ENCODE measurements at regions not wholly inside any gene's neighbourhood (a gene's known extent, or its start where the extent isn't known, plus 50 kb on each side); places are given as distances from the start of the nearest gene placed in this dataset.
"Not testable (repeated sequence)": the region's sequence is repeated elsewhere in the genome, so short reads cannot be mapped to it uniquely, and the experiment has no call there.

DNA sequence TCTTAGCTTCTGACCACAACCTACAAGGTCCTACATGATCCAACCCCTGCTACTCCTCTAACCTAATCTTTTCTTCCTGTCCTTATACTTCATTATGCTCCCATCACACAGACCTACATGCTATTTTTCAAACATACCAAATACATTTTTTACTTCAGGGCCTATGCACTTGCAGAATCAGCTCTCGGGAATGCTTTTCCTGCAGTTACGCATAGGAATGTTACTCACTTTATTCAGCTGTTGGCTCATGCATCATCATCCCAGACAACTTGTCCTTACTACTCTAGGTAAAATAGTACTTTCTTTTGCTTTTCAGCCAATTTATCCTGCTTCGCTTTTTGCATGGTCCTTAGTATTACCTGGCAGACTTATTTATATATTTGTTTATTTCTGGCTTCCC is 105.6 kb downstream of the OXSM start:
- DNase-seq (ENCODE audit: low read depth in 2 of 2), result no peak

GRCh38 chr3:25897019-25897418 is 107.1 kb downstream of the OXSM start:
- DNase-seq (ENCODE audit: low read depth in 2 of 2), result peak in 1 of 2 donors; percentile 11

DNA sequence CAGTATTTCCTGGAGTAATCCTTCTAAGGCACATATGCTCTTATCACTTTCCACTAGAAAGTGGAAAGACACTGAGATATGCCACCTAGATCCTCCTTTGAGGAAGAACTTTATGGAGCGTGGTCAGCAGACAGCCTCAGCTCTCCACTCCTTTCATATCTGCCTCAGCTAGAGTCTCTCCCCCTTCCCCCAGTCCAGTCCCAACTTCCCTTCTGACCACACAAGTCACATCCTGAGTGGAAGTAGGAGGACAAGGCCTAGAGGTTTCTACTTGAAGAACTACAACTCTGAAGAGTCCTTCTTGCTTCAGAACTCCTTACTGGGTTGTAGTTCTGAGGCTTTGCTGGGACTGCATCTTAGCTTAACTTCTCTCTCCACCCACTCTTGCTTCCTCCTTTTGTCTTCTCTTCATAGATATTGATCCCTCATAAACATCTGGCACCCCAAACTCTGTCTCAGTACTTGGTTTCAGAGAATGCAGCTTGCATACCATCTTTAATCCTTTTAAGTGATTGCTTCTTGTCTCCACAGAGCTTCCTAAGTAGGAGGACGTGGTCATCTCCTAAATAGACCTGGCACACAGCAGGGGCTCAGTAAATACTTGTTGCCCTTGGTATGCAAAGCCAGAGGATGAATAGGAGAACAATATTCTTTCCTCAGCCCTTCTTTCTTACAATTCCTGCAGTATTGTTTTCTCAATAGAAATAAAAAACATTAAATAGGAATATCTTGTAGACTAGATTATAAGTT is 109.6 kb downstream of the OXSM start:
- DNase-seq (ENCODE audit: low read depth in 2 of 2), result no peak

DNA sequence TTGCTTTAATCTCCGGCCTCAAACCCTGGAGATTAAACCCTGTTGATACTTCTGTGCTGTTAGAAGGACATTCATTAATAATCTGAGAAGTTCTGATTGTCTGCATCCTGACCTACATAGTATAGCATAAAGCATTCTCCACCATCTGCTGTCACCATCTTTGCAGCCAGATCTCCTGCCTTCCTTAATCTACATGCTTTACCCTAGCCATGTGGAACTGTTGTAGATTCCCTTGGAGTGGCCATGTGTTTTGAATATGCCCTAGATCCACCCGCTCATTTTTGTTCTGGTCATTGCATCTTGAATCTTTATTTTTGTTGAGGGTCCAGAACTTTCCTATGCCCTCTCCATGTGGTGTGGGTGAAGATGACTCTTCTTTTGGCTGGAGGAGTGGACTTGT is 110.3 kb downstream of the OXSM start:
- no peak for DNase-seq (ENCODE audit: low read depth in 2 of 2)

DNA sequence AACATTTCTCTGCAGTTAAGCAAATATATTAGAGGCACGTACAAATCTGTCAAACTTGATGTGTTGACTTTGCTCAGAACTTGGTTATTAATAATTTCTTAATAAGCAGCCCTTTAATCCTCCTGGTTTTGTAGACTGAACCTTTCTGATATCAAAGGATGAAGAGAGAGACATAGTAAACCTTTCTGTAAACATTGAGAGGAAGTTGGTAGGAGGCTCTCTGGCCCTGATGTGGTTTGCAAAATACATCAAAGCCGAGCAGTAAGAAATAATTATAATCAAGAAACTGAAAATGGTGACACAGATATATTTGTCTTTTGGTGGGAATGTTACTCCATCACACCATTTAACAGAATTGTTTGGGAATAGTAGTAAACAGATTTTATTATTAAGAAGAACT is 111.9 kb downstream of the OXSM start:
- no peak for DNase-seq (ENCODE audit: low read depth in 2 of 2)

GRCh38 chr3:25902586-25902985 is 112.7 kb downstream of the OXSM start:
- no peak for DNase-seq (ENCODE audit: low read depth in 2 of 2)

- DNase-seq (ENCODE audit: low read depth in 2 of 2), result no peak
These were observed 113.7 kb downstream of the OXSM start for GRCh38 chr3:25903371-25904129.

DNA sequence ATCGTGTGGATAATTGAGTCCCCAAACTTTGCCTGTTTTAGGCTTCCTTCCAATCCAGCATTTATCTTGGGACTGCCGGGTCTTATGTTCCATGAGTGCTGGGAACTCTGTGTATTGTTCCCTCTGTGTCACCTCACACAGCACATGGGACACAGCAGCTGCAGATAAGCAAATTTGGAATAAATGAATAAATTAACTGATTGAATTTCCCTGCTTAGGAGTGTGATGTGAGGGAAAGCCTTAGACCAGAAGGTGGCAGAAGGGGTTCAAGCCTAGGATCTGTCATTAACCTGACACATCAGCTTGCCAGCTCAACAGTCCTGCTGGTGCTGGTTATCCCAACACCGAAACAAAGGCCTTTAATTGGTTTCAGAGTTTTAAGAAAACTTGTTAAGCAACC is 114.3 kb downstream of the OXSM start:
- DNase-seq (ENCODE audit: low read depth in 2 of 2), result no peak

GRCh38 chr3:25906132-25906906 is 116.4 kb downstream of the OXSM start:
- no peak for DNase-seq (ENCODE audit: low read depth in 2 of 2)

DNA sequence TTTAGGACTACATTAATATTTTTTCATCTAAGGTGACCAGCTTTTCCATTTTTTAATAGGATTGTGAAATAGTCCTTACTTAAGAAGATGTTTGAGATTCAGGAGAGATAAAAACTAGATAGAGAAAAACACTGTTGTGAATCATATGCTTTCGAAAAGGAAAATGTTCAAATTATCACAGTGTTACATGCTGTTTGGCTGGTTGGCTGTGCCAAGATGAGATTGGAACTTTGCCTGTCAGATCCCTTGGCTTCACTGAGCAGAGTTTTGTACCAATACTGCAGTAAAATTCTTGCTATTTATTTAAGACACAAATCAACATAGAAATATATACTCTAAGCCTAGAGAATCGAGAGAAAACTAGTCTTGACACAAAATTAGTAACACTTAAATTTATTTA is 117.2 kb downstream of the OXSM start:
- DNase-seq (ENCODE audit: low read depth in 2 of 2), result no peak

- no peak for DNase-seq (ENCODE audit: low read depth in 2 of 2)
These were observed 120.2 kb downstream of the OXSM start for GRCh38 chr3:25910105-25910504.

DNA sequence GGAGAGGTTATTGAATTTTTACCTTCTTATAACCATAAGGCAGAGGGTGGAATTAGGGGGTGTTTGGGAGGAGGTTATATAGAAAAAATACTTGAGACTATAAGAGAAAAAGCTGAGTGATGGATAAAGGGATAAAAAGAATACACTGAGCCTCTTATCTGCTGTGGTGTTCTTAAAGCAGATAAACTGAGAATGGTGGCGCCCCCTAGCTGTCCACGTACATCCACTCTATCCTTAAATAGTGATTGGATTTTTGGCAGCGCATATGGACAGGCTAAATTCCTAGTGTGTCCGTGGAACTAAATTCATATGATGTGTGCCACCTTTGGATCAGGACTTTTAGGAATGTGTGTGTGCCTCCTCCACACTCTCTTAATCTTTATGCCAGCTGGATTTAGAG is 121.1 kb downstream of the OXSM start:
- DNase-seq (ENCODE audit: low read depth in 2 of 2), result peak in 1 of 2 donors; percentile 13

GRCh38 chr3:25911525-25912295 is 121.8 kb downstream of the OXSM start:
- DNase-seq (ENCODE audit: low read depth in 2 of 2), result no peak

GRCh38 chr3:25913179-25913578 is 123.3 kb downstream of the OXSM start:
- no peak for DNase-seq (ENCODE audit: low read depth in 2 of 2)

GRCh38 chr3:25915673-25916072 is 125.8 kb downstream of the OXSM start:
- DNase-seq (ENCODE audit: low read depth in 2 of 2), result no peak

- DNase-seq (ENCODE audit: low read depth in 2 of 2), result no peak
These were observed 126.4 kb downstream of the OXSM start for GRCh38 chr3:25916321-25916720.

- DNase-seq (ENCODE audit: low read depth in 2 of 2), result not testable (repeated sequence)
These were observed 142.1 kb downstream of the OXSM start for GRCh38 chr3:25931967-25932366.

DNA sequence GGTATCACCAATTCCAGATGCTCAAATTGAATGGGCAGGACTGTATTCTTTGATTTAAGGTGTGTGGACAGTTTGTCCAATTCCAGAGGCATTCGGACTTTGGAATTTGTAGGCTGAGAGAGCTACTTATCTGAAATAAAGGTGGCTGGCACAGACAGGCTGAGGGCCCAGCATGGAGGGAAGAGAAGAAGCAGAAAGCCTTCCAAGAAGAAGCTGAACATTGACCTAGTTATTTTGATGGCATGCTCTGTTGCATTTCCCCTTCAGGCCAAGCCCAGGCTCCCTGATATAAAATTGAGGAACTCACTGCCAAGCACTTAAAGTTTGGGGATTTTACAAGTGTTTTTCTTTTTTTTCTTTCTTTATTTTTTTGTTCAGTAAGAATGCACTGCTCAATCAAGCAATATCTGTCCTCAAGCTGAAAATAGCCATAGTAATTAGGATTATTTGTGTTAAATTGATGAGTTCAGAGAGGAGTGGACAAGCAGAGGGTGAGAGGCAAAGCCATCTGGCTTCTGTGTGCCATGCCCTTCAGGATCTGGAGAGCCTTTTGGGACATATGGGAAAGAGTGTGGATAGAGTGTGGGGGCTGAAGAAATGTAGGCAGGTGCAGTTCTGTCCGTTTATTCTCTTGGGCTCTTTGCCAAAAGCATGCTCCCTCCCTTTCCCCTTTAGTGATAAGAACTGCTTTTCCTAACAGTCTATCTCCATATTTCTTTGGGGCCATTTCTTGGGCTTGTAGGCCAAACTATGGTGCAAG is 148.9 kb downstream of the OXSM start:
- no peak for DNase-seq (ENCODE audit: low read depth in 2 of 2)

DNA sequence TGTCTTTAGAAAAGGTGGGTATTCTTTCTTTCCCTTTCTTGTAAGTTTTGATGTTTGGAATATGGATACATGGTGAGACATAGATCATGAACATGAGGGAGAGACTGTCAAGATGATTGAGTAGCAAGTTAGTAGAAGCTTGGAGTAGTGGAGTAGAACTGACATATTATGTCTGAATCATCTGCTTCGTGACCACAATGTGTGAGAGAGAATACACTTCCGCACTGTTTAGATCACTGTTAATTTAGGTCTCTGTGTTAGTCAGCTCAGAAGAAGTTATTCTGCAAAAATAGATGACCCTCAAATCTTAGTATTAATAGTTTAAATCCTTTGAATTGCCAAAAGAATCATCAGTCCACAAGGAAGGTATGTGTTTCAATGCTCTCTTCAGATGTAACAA is 151.0 kb downstream of the OXSM start:
- no peak for DNase-seq (ENCODE audit: low read depth in 2 of 2)

DNA sequence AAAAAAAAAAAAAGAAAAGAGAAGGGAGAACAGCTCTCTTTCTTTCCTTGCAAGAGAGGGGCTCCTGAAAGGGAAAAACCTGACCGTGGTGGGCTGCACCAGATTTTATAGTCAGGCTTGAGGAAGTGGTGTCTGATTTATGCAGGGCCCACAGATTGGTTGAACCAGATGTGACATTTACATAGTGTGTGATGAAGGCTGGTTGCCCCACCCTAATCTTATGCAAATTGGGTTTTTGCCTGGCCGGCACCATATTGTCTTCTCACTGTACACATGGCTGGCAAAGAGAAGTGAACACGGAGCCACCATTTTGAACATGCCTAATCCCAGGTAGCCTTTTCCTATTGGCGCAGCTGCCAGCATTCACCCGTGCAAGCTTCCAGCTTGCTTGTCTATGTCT is 154.4 kb downstream of the OXSM start:
- no peak for DNase-seq (ENCODE audit: low read depth in 2 of 2)

DNA sequence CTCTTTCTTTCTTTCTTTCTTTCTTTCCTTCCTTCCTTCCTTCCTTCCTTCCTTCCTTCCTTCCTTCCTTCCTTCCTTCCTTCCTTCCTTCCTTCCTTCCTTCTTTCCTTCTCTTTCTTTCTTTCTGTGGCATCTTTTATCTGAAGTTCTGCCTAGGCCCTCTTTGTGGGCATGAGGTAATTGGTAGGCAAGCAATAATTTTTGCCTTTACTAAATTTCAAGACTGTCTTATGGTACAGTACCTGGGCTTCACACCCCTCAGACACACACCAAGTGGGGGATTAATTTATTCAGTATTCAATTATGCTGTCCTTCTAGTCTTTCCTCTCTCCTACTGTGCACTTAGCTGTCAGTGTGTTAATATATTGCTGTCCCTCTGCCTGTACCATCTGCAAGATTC is 155.5 kb downstream of the OXSM start:
- DNase-seq (ENCODE audit: low read depth in 2 of 2), result no peak
